GM18909 (cell line): ENCODE measurements at regions not wholly inside any gene's neighbourhood (a gene's known extent, or its start where the extent isn't known, plus 50 kb on each side); places are given as distances from the start of the nearest gene placed in this dataset.

Experiments
- ATAC-seq: cut with Tn5 transposase; IDR thresholded peaks from one replicate; pipeline ENCODE4 v1.9.1; 2021; ENCODE audit warnings: mild to moderate bottlenecking; ENCODE audit not compliant: unreplicated experiment, poor library complexity

DNA sequence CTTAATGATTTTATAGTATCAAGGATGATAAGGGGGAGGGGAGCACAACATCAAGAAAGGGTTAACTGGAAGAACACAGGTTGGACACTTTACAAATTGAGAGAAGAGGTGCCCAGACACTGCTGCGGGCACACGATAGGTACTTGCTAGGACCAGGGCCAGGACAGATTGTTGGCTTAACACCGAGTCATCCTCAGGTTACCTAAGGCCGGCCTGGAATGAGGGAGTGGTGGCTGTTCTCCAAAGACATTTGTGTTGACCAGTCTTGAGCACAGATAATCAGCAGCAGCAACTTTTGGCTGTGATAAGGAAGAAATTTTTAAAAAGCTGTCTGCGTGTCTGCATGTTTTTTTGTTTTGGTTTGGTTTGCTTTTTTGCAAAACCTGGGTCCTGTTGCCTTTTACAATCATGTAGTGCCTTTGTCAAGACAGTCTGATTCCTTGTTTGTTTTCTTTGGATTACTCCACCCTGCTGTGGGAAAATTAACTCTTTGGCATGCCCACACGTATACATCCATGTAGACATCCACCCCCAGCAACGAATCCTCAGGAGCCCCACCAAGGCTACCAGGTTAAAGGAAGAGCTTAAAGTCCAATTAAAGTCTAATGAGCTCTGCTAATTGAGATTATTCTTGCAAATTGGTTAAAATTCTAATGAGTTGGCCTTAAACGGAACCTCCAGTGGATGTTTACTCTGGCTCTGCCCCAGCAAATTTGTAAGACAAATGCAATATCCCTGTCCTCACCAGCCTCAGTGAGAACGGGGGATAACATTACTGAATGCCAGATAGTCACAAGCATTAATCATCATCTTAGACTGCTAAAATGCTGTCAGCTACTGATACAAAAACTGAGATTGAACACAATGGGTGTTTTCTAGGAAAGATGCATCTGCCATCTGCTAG lies 382.3 kb downstream of the ACTL7B start:
- no peak for ATAC-seq

DNA sequence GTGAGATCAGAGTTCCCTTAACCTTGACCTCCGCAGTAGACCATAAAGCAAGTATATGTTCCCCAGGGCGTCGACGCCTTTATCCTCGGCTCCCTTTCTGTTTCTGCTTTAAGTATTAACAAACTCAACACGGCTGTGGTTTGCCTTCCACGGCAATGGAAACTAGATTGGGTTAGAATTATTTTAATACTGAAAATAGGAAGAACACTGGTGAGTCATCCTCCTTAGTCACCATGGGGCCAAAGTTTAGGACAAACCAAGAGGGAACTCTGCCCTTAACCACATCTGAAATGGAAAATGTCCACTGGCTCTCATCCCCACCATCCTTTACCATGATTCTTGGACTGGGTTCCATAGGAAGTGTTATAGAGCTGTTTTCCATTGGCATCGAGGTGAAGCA lies 386.1 kb downstream of the ACTL7B start:
- no peak for ATAC-seq

GRCh38 chr9:108468364-108468763 lies 387.4 kb downstream of the ACTL7B start:
- peak; percentile 71 for ATAC-seq

DNA sequence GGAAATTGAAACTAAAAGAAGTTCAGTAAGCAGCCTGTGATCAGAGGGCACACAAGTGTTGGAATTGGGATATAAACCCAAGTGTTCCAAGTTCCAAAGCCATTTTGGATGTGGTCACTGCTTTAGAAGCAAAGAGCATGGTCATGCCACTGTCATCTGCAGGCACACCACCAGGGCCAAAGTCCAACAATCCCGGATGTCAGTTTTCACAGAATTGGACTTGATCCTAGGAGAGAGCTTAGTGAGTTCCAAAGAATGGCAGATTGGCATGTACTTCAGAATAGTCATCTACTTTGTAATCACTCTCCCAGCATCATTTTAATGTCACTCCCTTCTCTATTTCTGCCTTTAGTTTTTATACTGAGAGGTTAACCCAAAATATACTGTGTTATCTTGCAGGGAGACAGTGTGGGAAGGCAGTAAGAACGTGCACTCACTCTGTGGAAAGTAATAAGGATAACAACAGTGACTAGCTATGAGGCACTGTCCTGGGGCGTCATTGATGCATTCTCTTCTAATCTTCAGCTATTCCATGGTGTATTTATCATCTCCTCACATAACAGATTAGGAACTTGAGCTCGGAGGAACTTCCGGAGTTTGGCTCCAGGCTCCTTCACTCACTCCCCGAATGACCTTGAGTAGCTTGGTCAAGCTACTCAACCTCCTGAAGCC lies 388.0 kb downstream of the ACTL7B start:
- peak; percentile 15 for ATAC-seq

DNA sequence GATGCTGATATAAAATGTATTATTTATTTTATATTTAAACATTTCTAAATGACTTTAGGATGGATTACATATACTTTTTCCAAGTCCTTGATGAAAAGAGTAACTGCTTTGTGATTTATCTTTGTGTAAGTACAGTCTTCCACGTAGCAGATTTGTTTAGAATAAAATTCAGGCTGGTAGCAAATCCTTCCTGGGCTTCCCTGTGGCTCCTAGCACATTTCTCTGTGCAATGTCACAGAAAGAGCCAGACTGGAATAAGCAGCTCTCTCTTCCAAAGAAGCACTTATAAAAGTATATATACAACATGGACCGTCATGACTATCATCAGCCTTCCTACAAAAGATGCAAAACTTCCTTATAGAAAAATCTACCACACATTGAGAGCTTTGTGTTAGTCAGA lies 388.6 kb downstream of the ACTL7B start:
- no peak for ATAC-seq

DNA sequence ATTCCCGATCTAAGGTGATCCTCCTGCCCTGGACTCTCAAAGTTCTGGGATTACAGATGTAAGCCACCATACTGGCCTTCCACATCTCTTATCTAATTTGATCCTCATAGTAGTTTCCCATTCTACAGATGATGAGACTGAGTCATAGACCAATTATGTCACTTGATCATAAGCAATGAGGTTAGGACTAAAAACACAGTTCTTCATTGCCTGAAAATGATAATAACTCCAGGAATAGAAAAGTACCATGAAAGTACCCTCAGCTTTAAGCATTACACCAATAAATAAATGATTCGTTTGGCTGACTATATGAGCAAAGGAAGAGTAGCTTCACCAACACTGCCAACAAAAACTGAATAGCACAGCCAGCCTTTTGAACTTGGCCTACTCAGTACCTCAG lies 389.5 kb downstream of the ACTL7B start:
- ATAC-seq = no peak

DNA sequence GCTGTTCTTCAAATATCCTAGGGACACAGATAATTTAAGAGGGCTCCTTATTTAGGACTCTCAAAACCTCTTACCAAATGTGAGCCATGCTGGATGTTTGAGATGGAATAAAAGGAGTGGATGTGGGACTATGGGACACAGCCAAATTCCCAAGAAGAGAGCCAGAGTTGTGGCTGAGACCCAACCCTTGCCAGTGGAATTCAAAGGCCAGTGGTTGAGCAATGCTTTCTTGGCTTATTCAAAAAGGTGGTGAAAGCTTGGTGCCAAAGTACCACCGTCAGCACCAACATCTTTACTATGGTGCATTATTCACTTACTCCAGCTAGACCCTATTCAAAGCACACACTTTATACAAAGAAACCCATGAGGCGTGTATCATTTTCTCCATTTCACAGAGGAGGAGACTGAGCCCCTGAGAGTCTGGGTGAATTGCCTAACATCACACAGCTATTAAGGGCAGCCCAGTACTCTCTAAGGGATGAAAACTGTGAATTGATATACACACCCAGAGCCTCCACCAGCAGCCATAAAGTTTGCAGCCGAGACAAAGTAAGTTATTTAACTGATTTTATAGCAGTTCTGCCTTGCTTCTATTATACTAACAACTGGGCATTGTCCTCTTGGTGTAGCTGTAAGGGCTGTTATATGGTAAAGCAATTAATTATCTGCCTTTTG lies 391.7 kb downstream of the ACTL7B start:
- no peak for ATAC-seq

- no peak for ATAC-seq
Observed at GRCh38 chr9:108456903-108457302, 398.9 kb downstream of the ACTL7B start.

- no peak for ATAC-seq
Observed at GRCh38 chr9:108445431-108446071, 410.2 kb downstream of the ACTL7B start.

GRCh38 chr9:108444400-108445358 lies 411.1 kb downstream of the ACTL7B start:
- no peak for ATAC-seq

- no peak for ATAC-seq
Observed at GRCh38 chr9:108443741-108444140, 412.0 kb downstream of the ACTL7B start.

GRCh38 chr9:108443019-108443633 lies 412.7 kb downstream of the ACTL7B start:
- ATAC-seq = no peak

DNA sequence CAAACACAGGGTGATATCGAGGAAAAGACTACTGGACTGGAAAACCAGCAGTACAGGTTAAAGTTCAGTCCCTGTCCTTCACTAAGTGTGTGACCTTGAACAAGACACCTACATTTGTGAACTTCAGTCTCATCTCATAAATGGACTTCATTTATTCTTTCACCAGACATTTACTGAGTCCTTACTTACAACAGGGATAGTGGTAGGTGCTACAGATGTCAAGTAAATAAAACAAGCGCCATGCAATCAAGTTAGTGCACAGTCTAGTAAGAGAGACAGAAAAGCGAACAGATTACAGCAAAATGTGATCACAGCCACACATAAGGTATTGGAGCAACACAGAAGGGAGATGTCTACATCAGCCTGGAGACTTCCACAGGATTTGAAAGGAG lies 413.2 kb downstream of the ACTL7B start:
- no peak for ATAC-seq

GRCh38 chr9:108441726-108442125 lies 414.1 kb downstream of the ACTL7B start:
- ATAC-seq = no peak

DNA sequence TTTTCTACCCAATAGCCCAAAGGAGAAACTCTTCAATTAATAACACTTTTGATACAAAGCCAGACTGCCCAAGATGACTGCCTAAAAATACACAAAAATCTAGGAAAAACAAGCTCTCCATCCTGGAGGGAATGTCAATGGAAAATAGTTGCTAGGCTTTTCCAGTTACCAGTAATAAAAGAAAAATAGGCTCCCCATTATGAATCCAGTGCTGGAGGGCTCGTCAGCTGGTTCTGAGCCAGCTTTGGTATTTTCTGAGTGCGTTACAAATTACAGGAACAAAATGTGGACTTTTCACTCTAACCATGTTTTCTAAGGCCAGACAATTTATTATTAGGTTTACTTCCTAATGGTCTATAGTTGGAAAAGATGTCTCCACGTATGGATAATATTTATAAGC lies 414.5 kb downstream of the ACTL7B start:
- ATAC-seq = no peak

DNA sequence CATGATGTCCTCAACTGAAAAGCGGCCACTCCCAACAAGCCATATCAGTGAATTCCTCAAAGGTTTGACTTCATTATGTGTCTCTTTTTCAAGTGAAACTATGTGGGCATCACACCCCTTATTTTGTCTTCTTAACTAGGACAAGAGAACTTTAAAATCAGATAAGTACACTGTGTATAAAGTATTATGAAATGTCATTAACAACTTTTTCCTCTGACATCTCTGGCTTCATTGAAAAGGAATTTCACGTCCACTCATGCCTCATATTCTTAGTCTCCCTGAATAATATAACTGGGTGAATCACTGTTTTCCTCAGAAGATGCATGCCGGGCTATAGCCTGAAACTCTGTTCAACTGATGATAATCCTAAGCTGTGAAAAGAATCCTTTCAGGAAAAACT lies 415.8 kb downstream of the ACTL7B start:
- ATAC-seq = no peak

GRCh38 chr9:108437656-108438055 lies 418.1 kb downstream of the ACTL7B start:
- no peak for ATAC-seq

GRCh38 chr9:108436448-108436847 lies 419.3 kb downstream of the ACTL7B start:
- ATAC-seq = no peak

DNA sequence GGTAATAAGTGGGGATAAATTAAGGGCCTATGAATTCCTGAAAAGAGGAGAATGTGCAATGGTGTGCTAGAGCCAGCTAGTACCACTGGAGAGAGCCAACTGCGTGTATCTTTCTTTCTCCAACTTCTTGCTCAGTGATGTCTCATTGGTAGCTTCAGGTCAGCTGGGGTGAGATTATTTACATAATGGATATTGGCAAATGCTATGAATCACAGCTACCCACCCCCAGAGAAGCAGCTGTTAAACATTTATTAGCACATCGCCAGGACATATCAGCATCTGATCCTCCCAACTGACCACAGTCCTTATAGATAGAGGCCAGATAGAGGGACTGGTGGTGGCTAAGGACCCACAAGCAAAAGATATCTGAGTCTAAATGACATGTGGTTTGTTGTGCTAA lies 421.3 kb downstream of the ACTL7B start:
- no peak for ATAC-seq
